ENCODE measurements at regions not wholly inside any gene's neighbourhood (a gene's known extent, or its start where the extent isn't known, plus 50 kb on each side); places are given as distances from the start of the nearest gene placed in this dataset.

- TF ChIP-seq CTCF (optimal IDR thresholded peaks at IDR 0.05 in 1 of 3, IDR thresholded peaks at IDR 0.05 in 1 of 3, conservative IDR thresholded peaks at IDR 0.05 in 1 of 3; ENCODE audit: extremely low read depth in 1 of 3, insufficient read depth in 2 of 3, low read length in 3 of 3) (no peak), EZH2 (IDR thresholded peaks at IDR 0.05; ENCODE audit: low read length) (no peak)
These were observed 472.8 kb upstream of the SLITRK5 start for GRCh38 chr13:87198371-87198770.
